ENCODE measurements at regions not wholly inside any gene's neighbourhood (a gene's known extent, or its start where the extent isn't known, plus 50 kb on each side); places are given as distances from the start of the nearest gene placed in this dataset.

GRCh38 chr19:31962561-31962996 is 382.8 kb upstream of the ZNF507 start:
- TF ChIP-seq CTCF (IDR thresholded peaks at IDR 0.05; ENCODE audit: insufficient read depth, low read length), result no peak
- no peak overlapping the region for H3K4me3 ChIP-seq (ENCODE audit: low read depth, low read length)
- DNase-seq (ENCODE audit: low read depth), result no peak

GRCh38 chr19:31963746-31964145 is 381.7 kb upstream of the ZNF507 start:
- DNase-seq (ENCODE audit: low read depth), result no peak
- TF ChIP-seq CTCF (IDR thresholded peaks at IDR 0.05; ENCODE audit: insufficient read depth, low read length), result no peak
- no peak overlapping the region for H3K4me3 ChIP-seq (ENCODE audit: low read depth, low read length)

- H3K4me3 ChIP-seq (ENCODE audit: low read depth, low read length), result no peak overlapping the region
- no peak for DNase-seq (ENCODE audit: low read depth)
- no peak for TF ChIP-seq CTCF (IDR thresholded peaks at IDR 0.05; ENCODE audit: insufficient read depth, low read length)
Measured at GRCh38 chr19:31969016-31969415, 376.4 kb upstream of the ZNF507 start.

- no peak overlapping the region for H3K4me3 ChIP-seq (ENCODE audit: low read depth, low read length)
- no peak for TF ChIP-seq CTCF (IDR thresholded peaks at IDR 0.05; ENCODE audit: insufficient read depth, low read length)
- DNase-seq (ENCODE audit: low read depth), result no peak
Measured at GRCh38 chr19:31970027-31970461, 375.4 kb upstream of the ZNF507 start.

- no peak for DNase-seq (ENCODE audit: low read depth)
- no peak for TF ChIP-seq CTCF (IDR thresholded peaks at IDR 0.05; ENCODE audit: insufficient read depth, low read length)
- H3K4me3 ChIP-seq (ENCODE audit: low read depth, low read length), result no peak overlapping the region
Measured at GRCh38 chr19:31974290-31974689, 371.1 kb upstream of the ZNF507 start.

- H3K4me3 ChIP-seq (ENCODE audit: low read depth, low read length), result no peak overlapping the region
- no peak for DNase-seq (ENCODE audit: low read depth)
- no peak for TF ChIP-seq CTCF (IDR thresholded peaks at IDR 0.05; ENCODE audit: insufficient read depth, low read length)
Measured at GRCh38 chr19:31974941-31975340, 370.5 kb upstream of the ZNF507 start.

- DNase-seq (ENCODE audit: low read depth), result no peak
- no peak overlapping the region for H3K4me3 ChIP-seq (ENCODE audit: low read depth, low read length)
- no peak for TF ChIP-seq CTCF (IDR thresholded peaks at IDR 0.05; ENCODE audit: insufficient read depth, low read length)
Measured at GRCh38 chr19:31975461-31975860, 369.9 kb upstream of the ZNF507 start.
